ENCODE measurements at regions not wholly inside any gene's neighbourhood (a gene's known extent, or its start where the extent isn't known, plus 50 kb on each side); places are given as distances from the start of the nearest gene placed in this dataset.

DNA sequence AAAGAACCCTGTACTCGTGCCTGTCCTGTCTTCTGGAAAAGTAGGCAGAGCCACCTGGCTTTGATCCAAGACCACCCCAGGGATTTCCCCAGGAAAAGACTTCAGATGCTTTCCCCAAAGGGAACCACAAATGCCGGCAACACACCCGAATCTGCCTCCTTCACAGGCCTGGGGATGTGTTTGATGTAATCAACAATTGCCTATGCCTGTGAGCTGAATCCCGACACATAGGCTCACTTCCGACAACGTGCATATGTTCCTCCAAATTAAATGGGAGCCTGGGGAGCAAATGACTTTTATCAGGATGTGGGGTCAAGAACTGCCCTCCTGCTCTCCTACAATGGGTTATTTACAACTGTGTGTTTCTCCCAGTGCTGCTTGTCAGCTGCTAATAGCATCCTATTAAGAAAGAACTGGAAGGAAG is 535.2 kb upstream of the CDH11 start:
- TF ChIP-seq, protein P1, sequence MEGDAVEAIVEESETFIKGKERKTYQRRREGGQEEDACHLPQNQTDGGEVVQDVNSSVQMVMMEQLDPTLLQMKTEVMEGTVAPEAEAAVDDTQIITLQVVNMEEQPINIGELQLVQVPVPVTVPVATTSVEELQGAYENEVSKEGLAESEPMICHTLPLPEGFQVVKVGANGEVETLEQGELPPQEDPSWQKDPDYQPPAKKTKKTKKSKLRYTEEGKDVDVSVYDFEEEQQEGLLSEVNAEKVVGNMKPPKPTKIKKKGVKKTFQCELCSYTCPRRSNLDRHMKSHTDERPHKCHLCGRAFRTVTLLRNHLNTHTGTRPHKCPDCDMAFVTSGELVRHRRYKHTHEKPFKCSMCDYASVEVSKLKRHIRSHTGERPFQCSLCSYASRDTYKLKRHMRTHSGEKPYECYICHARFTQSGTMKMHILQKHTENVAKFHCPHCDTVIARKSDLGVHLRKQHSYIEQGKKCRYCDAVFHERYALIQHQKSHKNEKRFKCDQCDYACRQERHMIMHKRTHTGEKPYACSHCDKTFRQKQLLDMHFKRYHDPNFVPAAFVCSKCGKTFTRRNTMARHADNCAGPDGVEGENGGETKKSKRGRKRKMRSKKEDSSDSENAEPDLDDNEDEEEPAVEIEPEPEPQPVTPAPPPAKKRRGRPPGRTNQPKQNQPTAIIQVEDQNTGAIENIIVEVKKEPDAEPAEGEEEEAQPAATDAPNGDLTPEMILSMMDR (conservative IDR thresholded peaks at IDR 0.05; ENCODE audit: low read depth, low read length), result no peak
- H3K4me3 ChIP-seq (ENCODE audit: low read depth, low read length), result no peak overlapping the region
- DNase-seq (ENCODE audit: low read depth), result no peak

DNA sequence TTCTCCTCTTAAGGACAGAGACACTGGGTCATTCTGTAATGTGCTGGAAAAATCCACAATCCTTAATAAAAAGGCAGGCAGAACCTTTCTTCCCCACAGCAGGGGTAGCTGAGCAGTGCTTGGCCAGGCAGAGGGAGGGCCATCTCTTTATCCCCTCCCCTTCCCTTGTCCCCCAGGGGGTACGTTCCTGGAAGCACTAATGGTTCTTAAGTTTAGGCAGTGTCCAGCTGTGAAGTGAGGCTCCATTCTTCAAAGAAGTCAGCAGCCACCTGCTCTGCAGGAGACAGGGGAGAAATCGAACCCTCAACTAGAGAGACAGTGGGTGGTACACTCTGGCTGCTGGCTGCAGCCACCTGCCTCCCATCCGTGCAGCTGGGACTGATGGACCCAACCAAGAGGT is 533.9 kb upstream of the CDH11 start:
- no peak overlapping the region for H3K4me3 ChIP-seq (ENCODE audit: low read depth, low read length)
- no peak for DNase-seq (ENCODE audit: low read depth)
- TF ChIP-seq, protein P1 (conservative IDR thresholded peaks at IDR 0.05; ENCODE audit: low read depth, low read length), result no peak

DNA sequence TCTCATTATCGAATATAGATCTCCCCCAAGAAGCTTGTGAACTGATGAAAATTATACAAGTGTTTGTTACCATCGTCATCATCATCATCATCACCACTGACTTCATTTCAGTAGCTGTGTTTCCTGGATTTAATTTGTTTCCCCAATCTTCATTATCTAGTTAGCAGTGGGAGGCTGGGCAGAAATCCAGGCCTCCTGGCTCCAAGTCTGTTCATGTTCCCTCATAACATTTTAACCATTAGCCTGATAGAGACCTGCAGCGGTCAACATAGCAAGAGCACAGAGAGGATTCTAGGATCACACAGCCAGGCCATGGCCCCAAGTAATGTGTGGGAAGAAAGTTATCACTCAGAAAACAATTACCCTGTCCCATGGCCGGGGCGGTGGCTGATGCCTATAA is 526.2 kb upstream of the CDH11 start:
- no peak overlapping the region for H3K4me3 ChIP-seq (ENCODE audit: low read depth, low read length)
- TF ChIP-seq, protein P1 (conservative IDR thresholded peaks at IDR 0.05; ENCODE audit: low read depth, low read length), result no peak
- DNase-seq (ENCODE audit: low read depth), result no peak

DNA sequence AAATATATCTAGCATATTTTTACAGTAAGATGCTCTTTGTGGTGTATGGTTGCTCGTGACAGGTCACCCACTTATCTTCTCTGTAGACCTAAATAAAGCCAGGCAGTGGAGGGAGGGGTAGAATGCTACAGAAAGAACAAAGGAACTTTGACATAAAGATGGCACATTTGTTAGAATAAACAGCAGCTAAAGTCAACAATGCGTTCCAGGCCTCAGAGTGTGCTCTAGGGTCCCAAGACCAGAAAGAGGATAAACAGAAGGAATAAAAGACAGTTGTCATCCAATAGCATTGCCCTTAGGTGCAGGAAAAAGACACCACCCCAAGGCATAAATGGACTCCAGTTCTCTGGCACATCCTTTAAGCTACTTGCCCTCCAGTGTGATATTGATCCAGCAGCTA is 523.0 kb upstream of the CDH11 start:
- no peak for DNase-seq (ENCODE audit: low read depth)
- H3K4me3 ChIP-seq (ENCODE audit: low read depth, low read length), result no peak overlapping the region
- TF ChIP-seq, protein P1 (conservative IDR thresholded peaks at IDR 0.05; ENCODE audit: low read depth, low read length), result no peak

DNA sequence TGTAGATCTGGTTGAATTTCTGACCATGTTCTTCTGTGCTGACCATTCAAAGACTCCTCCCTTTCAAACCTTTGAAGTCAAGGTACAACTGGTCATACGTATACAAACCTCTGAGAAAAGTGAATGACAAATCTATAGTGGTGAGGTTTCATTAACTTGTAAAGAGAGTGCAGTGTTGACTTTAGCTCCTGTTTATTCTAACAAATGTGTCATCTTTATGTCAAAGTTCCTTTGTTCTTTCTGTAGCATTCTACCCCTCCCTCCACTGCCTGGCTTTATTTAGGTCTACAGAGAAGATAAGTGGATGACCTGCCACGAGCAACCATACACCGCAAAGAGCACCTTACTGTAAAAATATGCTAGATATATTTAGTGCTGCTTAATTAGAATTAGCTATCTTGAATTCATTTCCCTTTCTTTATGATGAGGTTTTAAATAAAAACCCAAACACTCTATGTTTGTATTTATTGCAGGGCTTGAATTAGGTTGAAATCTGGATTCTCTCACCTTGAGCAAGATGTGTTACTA is 520.0 kb upstream of the CDH11 start:
- no peak overlapping the region for H3K4me3 ChIP-seq (ENCODE audit: low read depth, low read length)
- TF ChIP-seq, protein P1 (conservative IDR thresholded peaks at IDR 0.05; ENCODE audit: low read depth, low read length), result no peak
- DNase-seq (ENCODE audit: low read depth), result no peak

DNA sequence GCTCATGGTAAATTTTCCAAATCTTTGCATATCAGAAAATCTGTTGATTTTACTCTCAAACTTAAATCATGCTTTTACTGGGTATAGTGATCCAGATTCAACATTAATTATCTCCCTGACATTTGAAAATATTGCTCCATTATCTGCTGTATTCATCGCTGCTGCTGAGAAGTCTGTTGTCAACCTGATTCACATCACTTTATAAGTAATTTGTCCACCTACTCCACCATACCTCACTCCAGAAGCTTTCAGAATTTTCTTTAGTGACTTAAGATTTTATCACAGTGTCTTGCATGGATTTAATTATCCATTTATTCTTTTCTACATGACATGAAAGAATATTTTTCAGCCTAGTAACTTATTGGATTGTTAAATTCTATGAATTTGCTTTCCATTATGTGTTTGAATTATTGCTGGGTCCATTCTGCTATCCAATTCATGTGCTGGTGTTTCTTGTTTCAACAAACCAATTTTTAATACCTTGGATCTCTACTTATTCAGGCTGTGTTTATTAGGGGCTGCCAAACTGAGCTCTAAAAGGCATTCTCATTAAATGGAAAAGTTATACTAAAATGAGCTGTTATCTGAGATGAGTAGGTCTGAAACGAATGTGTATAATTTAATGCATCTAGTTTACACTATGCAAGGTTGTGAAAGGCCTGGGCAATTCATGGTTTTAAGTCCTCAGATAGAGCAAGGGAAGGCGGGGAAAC is 519.3 kb upstream of the CDH11 start:
- TF ChIP-seq, protein P1 (conservative IDR thresholded peaks at IDR 0.05; ENCODE audit: low read depth, low read length), result no peak
- no peak for DNase-seq (ENCODE audit: low read depth)
- no peak overlapping the region for H3K4me3 ChIP-seq (ENCODE audit: low read depth, low read length)

DNA sequence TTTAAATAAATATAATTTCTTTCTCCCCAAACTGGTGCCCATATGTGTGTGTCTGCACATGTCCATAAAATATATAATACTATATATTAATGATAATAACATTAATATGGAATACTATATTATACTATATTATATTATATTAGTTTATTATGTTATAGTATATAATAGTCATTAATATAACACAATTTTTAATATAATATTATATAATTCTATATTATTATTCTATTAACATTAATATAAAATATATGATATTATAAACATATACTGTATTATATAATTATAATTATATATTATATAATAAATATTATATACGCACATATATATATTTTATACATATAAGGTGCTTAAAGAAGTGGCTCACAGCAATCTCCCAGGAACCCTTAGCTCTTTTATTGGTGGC is 513.0 kb upstream of the CDH11 start:
- no peak for DNase-seq (ENCODE audit: low read depth)
- TF ChIP-seq, protein P1 (conservative IDR thresholded peaks at IDR 0.05; ENCODE audit: low read depth, low read length), result no peak
- H3K4me3 ChIP-seq (ENCODE audit: low read depth, low read length), result no peak overlapping the region
